H9 (cell line): ENCODE measurements at regions not wholly inside any gene's neighbourhood (a gene's known extent, or its start where the extent isn't known, plus 50 kb on each side); places are given as distances from the start of the nearest gene placed in this dataset.

Experiments used
- DNase-seq: peaks from one replicate; pipeline ENCODE4 v3.0.0-alpha.2; 2017
- H2AFZ ChIP-seq: one replicate; pipeline ENCODE4 v1.6.1; 2013; ENCODE audit warnings: mild to moderate bottlenecking, low read length, control low read depth, moderate library complexity
- H2AK5ac ChIP-seq: 2 replicates; pipeline ENCODE4 v1.6.1; 2013; ENCODE audit warnings: low read length, control low read depth, mixed read lengths; ENCODE audit not compliant: insufficient read length
- H2BK120ac ChIP-seq: one replicate; pipeline ENCODE4 v1.6.1; 2013; ENCODE audit warnings: low read depth, mild to moderate bottlenecking, low read length, control low read depth, inconsistent platforms; ENCODE audit not compliant: poor library complexity, severe bottlenecking
- H2BK12ac ChIP-seq: 2 replicates; pipeline ENCODE4 v1.6.1; 2013; ENCODE audit warnings: low read length, control low read depth, mixed read lengths, low read depth; ENCODE audit not compliant: insufficient read length
- H2BK15ac ChIP-seq: 2 replicates; pipeline ENCODE4 v1.6.1; 2013; ENCODE audit warnings: low read depth, low read length, control low read depth
- H2BK20ac ChIP-seq: one replicate; pipeline ENCODE4 v1.6.1; 2013; ENCODE audit warnings: low read depth, mild to moderate bottlenecking, low read length, control low read depth, inconsistent platforms; ENCODE audit not compliant: poor library complexity, severe bottlenecking
- H2BK5ac ChIP-seq: 2 replicates; pipeline ENCODE4 v1.6.1; 2013; ENCODE audit warnings: low read length, control low read depth, mixed read lengths; ENCODE audit not compliant: insufficient read length
- H3K14ac ChIP-seq: 2 replicates; pipeline ENCODE4 v1.6.1; 2013; ENCODE audit warnings: low read length, control low read depth; ENCODE audit not compliant: insufficient read depth
- H3K18ac ChIP-seq: 2 replicates; pipeline ENCODE4 v1.6.1; 2013; ENCODE audit warnings: low read depth, mild to moderate bottlenecking, mixed read lengths, low read length, control low read depth; ENCODE audit not compliant: insufficient read length
- H3K23ac ChIP-seq: 2 replicates; pipeline ENCODE4 v1.6.1; 2013; ENCODE audit warnings: low read length, control low read depth, mixed read lengths, low read depth; ENCODE audit not compliant: insufficient read length
- H3K23me2 ChIP-seq: 2 replicates; pipeline ENCODE4 v1.6.1; 2013; ENCODE audit warnings: low read depth, mild to moderate bottlenecking, mixed read lengths, low read length, control low read depth; ENCODE audit not compliant: insufficient read length, poor library complexity, severe bottlenecking
- H3K27ac ChIP-seq: 2 replicates; pipeline ENCODE4 v1.5.1; 2013; ENCODE audit warnings: low read length, control low read depth, mixed read lengths, low read depth; ENCODE audit not compliant: insufficient read length
- H3K27me3 ChIP-seq: 2 replicates; pipeline ENCODE4 v1.6.1; 2013; ENCODE audit warnings: low read length, control low read depth, inconsistent platforms; ENCODE audit not compliant: insufficient read depth
- H3K4ac ChIP-seq: 2 replicates; pipeline ENCODE4 v1.6.1; 2013; ENCODE audit warnings: low read depth, mild to moderate bottlenecking, control low read depth, inconsistent platforms, low read length, moderate library complexity
- H3K4me1 ChIP-seq: 2 replicates; pipeline ENCODE4 v1.6.1; 2013; ENCODE audit warnings: low read length, control low read depth, inconsistent platforms; ENCODE audit not compliant: insufficient read depth
- H3K4me2 ChIP-seq: 2 replicates; pipeline ENCODE4 v1.6.1; 2013; ENCODE audit warnings: low read length, control low read depth, mixed read lengths; ENCODE audit not compliant: insufficient read length, insufficient read depth
- H3K56ac ChIP-seq: 2 replicates; pipeline ENCODE4 v1.6.1; 2013; ENCODE audit warnings: low read depth, mild to moderate bottlenecking, mixed read lengths, low read length, control low read depth; ENCODE audit not compliant: insufficient read length
- H3K79me1 ChIP-seq: 2 replicates; pipeline ENCODE4 v1.6.1; 2013; ENCODE audit warnings: low read depth, mild to moderate bottlenecking, moderate library complexity, low read length, control low read depth, inconsistent platforms; ENCODE audit not compliant: insufficient read depth, poor library complexity, severe bottlenecking
- H3K79me2 ChIP-seq: 2 replicates; pipeline ENCODE4 v1.6.1; 2013; ENCODE audit warnings: low read length, control low read depth, inconsistent platforms; ENCODE audit not compliant: insufficient read depth
- H3K9ac ChIP-seq: 2 replicates; pipeline ENCODE4 v1.6.1; 2013; ENCODE audit warnings: low read length, control low read depth, mixed read lengths; ENCODE audit not compliant: insufficient read length; ENCODE audit errors: extremely low read depth
- H3K9me3 ChIP-seq: one replicate; pipeline ENCODE4 v1.6.1; 2013; ENCODE audit warnings: low read depth, low read length, inconsistent platforms; ENCODE audit not compliant: control insufficient read depth
- H3T11ph ChIP-seq: one replicate; pipeline ENCODE4 v1.6.1; 2013; ENCODE audit warnings: mild to moderate bottlenecking, low read length, control low read depth, inconsistent platforms
- H4K20me1 ChIP-seq: one replicate; pipeline ENCODE4 v1.6.1; 2013; ENCODE audit not compliant: control insufficient read depth, insufficient read length, insufficient read depth
- H4K5ac ChIP-seq: 2 replicates; pipeline ENCODE4 v1.6.1; 2013; ENCODE audit warnings: low read depth, mild to moderate bottlenecking, mixed read lengths, low read length, control low read depth; ENCODE audit not compliant: insufficient read length
- H4K8ac ChIP-seq: replicated peaks from 2 replicates; pipeline ENCODE4 v1.6.1; 2013; ENCODE audit warnings: low read length, control low read depth, mixed read lengths, low read depth; ENCODE audit not compliant: insufficient read length
- H4K91ac ChIP-seq: 2 replicates; pipeline ENCODE4 v1.6.1; 2013; ENCODE audit warnings: low read depth, mild to moderate bottlenecking, moderate library complexity, mixed read lengths, low read length, control low read depth; ENCODE audit not compliant: insufficient read length
- H3K27ac Mint-ChIP-seq, 3 experiments: 2 replicates in 2 of 3; 3 replicates in 1 of 3; pipeline ENCODE4 v1.8.0; 2020 to 2021; ENCODE audit warnings: mixed read lengths in 3 of 3, mild to moderate bottlenecking in 1 of 3, moderate library complexity in 1 of 3
- H3K27me3 Mint-ChIP-seq: 2 replicates; pipeline ENCODE4 v1.8.0; 2021; ENCODE audit warnings: low read depth, mild to moderate bottlenecking, moderate library complexity, mixed read lengths
- H3K36me3 Mint-ChIP-seq, 3 experiments: 2 replicates in 2 of 3; 3 replicates in 1 of 3; pipeline ENCODE4 v1.8.0; 2020 to 2021; ENCODE audit warnings: low read depth in 3 of 3, mixed read lengths in 3 of 3; ENCODE audit not compliant: insufficient read depth in 1 of 3
- H3K4me1 Mint-ChIP-seq, 2 experiments: 2 replicates each; pipeline ENCODE4 v1.8.0; 2020; ENCODE audit warnings: mixed read lengths in 2 of 2
- H3K4me3 Mint-ChIP-seq, 2 experiments: 2 replicates in 1 of 2; 3 replicates in 1 of 2; pipeline ENCODE4 v1.8.0; 2020 to 2021; ENCODE audit warnings: mild to moderate bottlenecking in 2 of 2, mixed read lengths in 2 of 2, moderate library complexity in 1 of 2
- H3K9me3 Mint-ChIP-seq, 2 experiments: 2 replicates in 1 of 2; 3 replicates in 1 of 2; pipeline ENCODE4 v1.8.0; 2020; ENCODE audit warnings: mild to moderate bottlenecking in 2 of 2, mixed read lengths in 2 of 2, moderate library complexity in 1 of 2
- CTCF ChIP-seq: fragments of 200-600 bp; sonication (generic); conservative IDR thresholded peaks from 3 replicates; pipeline ENCODE4 v1.8.0; 2021; ENCODE audit warnings: antibody characterized with exemption, mild to moderate bottlenecking
- WGBS: extraction: QIAGEN DNeasy Blood & Tissue Kit; methylation state at CpG from one replicate; pipeline ENCODE4 v1.1.7; 2013; ENCODE audit warnings: missing lambda C conversion rate, low lambda C conversion rate, mixed read lengths; ENCODE audit not compliant: insufficient read length; ENCODE audit errors: extremely low coverage; 5-methylcytosine and 5-hydroxymethylcytosine counted together

DNA sequence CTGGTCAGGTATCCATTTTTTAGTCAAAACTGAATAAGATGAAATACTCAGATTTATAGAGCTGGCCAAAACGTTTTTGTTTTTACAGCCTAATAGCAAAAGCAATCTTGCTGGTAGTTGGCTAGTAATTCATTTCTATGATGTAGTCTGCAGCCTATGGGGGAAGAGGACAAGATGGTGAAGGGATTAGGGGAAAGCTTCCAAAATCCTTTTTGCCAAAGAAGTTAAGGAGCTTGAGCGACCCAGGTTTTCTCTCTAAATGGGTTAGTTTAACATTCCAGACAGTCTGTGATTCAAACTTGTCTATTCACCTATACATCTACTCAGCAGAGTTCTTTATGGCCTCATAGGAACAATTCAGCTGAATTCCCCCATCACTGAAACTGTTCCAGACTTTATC is 89.8 kb upstream of the SPRY1 start:
- no CpG with 5 or more reads among the region's 2 CpGs for WGBS
- peaks cover 6% of the 10 kb centered on the region; the same call in 1 of the 2 replicates for H3K4me1 ChIP-seq
- H4K20me1 ChIP-seq = no peaks in the 10 kb centered on the region
- DNase-seq = no peak
- H3K4me2 ChIP-seq = no peak overlapping the region
- no peak overlapping the region for H3K23ac ChIP-seq
- H3K79me1 ChIP-seq = no peaks in the 10 kb centered on the region
- H2AK5ac ChIP-seq = no peak overlapping the region
- H2AFZ ChIP-seq = no peak overlapping the region
- no peaks in the 10 kb centered on the region for H3K79me2 ChIP-seq
- H4K8ac ChIP-seq = no peak overlapping the region
- no peaks in the 10 kb centered on the region for H3K27me3 ChIP-seq
- H3K4ac ChIP-seq = no peak overlapping the region
- H4K5ac ChIP-seq = no peak overlapping the region
- H3K27me3 Mint-ChIP-seq = no peaks in the 10 kb centered on the region
- no peak overlapping the region for H3K27ac ChIP-seq
- H3T11ph ChIP-seq = no peak overlapping the region
- H2BK12ac ChIP-seq = no peak overlapping the region
- TF ChIP-seq CTCF = no peak
- H3K9ac ChIP-seq = no peak overlapping the region
- H3K36me3 Mint-ChIP-seq = peaks cover 8 to 11% (median 9%) of the 10 kb centered on the region in 3 experiments
- H3K56ac ChIP-seq = no peak overlapping the region
- no peak overlapping the region for H2BK5ac ChIP-seq
- H2BK120ac ChIP-seq = no peak overlapping the region
- no peak overlapping the region; a peak in 1 of 7 replicates for H3K27ac Mint-ChIP-seq
- no peak overlapping the region for H3K14ac ChIP-seq
- no peak overlapping the region for H2BK20ac ChIP-seq
- H2BK15ac ChIP-seq = no peak overlapping the region
- H4K91ac ChIP-seq = no peak overlapping the region
- no peaks in the 10 kb centered on the region for H3K9me3 ChIP-seq
- peaks cover 37 to 43% of the 10 kb centered on the region in 2 experiments for H3K4me1 Mint-ChIP-seq
- peaks cover 9 to 11% of the 10 kb centered on the region in 2 experiments for H3K9me3 Mint-ChIP-seq
- no peaks in the 10 kb centered on the region for H3K23me2 ChIP-seq
- no peak overlapping the region for H3K18ac ChIP-seq
- no peak overlapping the region for H3K4me3 Mint-ChIP-seq
